Suprapubic skin (tissue), 4 donors: ENCODE measurements at regions not wholly inside any gene's neighbourhood (a gene's known extent, or its start where the extent isn't known, plus 50 kb on each side); places are given as distances from the start of the nearest gene placed in this dataset.

Experiments
- DNase-seq, 2 donors: peaks; one replicate each; pipeline ENCODE4 v3.0.0-alpha.2; 2019; ENCODE audit warnings: low spot score in 2 of 2
- H3K27ac ChIP-seq: fragments of 200-600 bp; sonication (generic); one replicate; pipeline ENCODE4 v1.5.1; 2019
- H3K27me3 ChIP-seq: fragments of 200-600 bp; sonication (generic); one replicate; pipeline ENCODE4 v1.5.1; 2019
- H3K36me3 ChIP-seq: fragments of 200-600 bp; sonication (generic); one replicate; pipeline ENCODE4 v1.5.1; 2019
- H3K4me1 ChIP-seq: fragments of 200-600 bp; sonication (generic); one replicate; pipeline ENCODE4 v1.5.1; 2019
- H3K4me3 ChIP-seq: fragments of 200-600 bp; sonication (generic); one replicate; pipeline ENCODE4 v1.5.1; 2019; ENCODE audit warnings: mild to moderate bottlenecking
- H3K9me3 ChIP-seq: fragments of 200-600 bp; sonication (generic); one replicate; pipeline ENCODE4 v1.5.1; 2019
- EP300 ChIP-seq: sonication (generic); formaldehyde crosslinking; IDR thresholded peaks from one replicate; pipeline ENCODE4 v1.6.1; 2017; ENCODE audit warnings: antibody characterized with exemption
- POLR2A ChIP-seq, 2 donors: fragments of 450-650 bp; IDR thresholded peaks; one replicate each; pipeline ENCODE4 v1.6.1; 2017; ENCODE audit warnings: antibody characterized with exemption in 2 of 2, mild to moderate bottlenecking in 2 of 2, moderate library complexity in 2 of 2
- POLR2AphosphoS5 ChIP-seq, 3 donors: sonication (generic); formaldehyde crosslinking; IDR thresholded peaks; one replicate each; pipeline ENCODE4 v1.6.1; 2017; ENCODE audit warnings: antibody characterized with exemption in 3 of 3
- WGBS: methylation state at CpG from one replicate; pipeline ENCODE4 v1.1.5; 2018; 5-methylcytosine and 5-hydroxymethylcytosine counted together
- TF ChIP-seq, protein P1 (sequence below), 2 donors: fragments of 200-600 bp in 1 of 2; fragments of 450-650 bp in 1 of 2; sonication (generic) in 1 of 2; IDR thresholded peaks; one replicate each; pipeline ENCODE4 v1.5.1; 2016 to 2019; ENCODE audit warnings: antibody characterized with exemption in 2 of 2, mild to moderate bottlenecking in 1 of 2, moderate library complexity in 1 of 2

DNA sequence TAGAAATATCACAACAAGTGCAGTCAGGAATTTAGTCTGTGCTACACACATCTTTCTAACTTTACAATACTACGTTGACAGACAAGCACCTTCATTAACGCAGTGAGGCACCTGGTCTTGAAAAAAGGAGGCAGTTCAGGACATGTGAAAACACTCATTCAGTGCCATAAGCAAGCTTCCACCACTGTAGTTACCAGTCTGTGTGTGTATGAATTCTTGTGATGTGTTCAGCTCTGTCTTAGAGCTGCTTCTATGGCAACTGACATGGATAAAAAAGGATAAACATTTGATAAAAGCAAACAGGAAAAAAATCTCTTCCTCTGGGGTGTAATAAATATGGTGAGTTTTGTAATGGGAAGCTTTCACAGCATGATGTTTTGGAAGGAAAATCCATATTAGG is 623.8 kb upstream of the NXPH2 start:
- H3K27ac ChIP-seq, result no peak overlapping the region
- H3K4me3 ChIP-seq, result no peak overlapping the region
- no peaks in the 10 kb centered on the region for H3K36me3 ChIP-seq
- no peaks in the 10 kb centered on the region for H3K27me3 ChIP-seq
- TF ChIP-seq, protein P1, sequence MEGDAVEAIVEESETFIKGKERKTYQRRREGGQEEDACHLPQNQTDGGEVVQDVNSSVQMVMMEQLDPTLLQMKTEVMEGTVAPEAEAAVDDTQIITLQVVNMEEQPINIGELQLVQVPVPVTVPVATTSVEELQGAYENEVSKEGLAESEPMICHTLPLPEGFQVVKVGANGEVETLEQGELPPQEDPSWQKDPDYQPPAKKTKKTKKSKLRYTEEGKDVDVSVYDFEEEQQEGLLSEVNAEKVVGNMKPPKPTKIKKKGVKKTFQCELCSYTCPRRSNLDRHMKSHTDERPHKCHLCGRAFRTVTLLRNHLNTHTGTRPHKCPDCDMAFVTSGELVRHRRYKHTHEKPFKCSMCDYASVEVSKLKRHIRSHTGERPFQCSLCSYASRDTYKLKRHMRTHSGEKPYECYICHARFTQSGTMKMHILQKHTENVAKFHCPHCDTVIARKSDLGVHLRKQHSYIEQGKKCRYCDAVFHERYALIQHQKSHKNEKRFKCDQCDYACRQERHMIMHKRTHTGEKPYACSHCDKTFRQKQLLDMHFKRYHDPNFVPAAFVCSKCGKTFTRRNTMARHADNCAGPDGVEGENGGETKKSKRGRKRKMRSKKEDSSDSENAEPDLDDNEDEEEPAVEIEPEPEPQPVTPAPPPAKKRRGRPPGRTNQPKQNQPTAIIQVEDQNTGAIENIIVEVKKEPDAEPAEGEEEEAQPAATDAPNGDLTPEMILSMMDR (IDR thresholded peaks at IDR 0.05), result no peak
- TF ChIP-seq EP300 (no peak), POLR2AphosphoS5 (IDR thresholded peaks at IDR 0.05) (no peak), POLR2A (IDR thresholded peaks at IDR 0.05) (no peak)
- DNase-seq, result no peak
- WGBS, result 43% methylated on average over 2 of the region's 2 CpGs
- no peaks in the 10 kb centered on the region for H3K9me3 ChIP-seq
- no peaks in the 10 kb centered on the region for H3K4me1 ChIP-seq

DNA sequence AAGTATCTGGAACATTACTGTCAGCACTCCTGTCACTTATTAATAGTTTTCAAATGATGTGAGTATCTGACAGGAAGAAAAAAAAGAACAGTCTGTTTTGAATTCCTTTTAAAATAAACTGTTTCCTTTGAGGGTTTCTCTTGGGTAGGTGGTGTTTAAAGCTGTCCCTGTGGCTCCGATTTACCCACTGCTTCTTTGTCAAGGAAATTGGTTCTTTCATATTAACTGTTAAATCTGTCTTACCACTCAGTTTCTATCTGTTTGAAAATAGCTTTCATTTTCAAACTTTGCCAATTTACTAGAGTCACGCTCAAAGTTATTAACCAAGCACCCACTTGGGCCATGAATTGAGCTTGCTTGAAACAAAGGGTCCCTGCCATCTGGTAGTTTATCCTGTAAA is 614.6 kb upstream of the NXPH2 start:
- H3K27ac ChIP-seq, result no peak overlapping the region
- no peaks in the 10 kb centered on the region for H3K9me3 ChIP-seq
- no peaks in the 10 kb centered on the region for H3K4me1 ChIP-seq
- 65% methylated on average over 2 of the region's 2 CpGs for WGBS
- H3K27me3 ChIP-seq, result no peaks in the 10 kb centered on the region
- no peak overlapping the region for H3K4me3 ChIP-seq
- DNase-seq, result no peak
- H3K36me3 ChIP-seq, result no peaks in the 10 kb centered on the region
- no peak for TF ChIP-seq POLR2AphosphoS5 (IDR thresholded peaks at IDR 0.05)
- TF ChIP-seq, protein P1 (IDR thresholded peaks at IDR 0.05), result no peak
- TF ChIP-seq EP300, result no peak
- TF ChIP-seq POLR2A (IDR thresholded peaks at IDR 0.05), result no peak

DNA sequence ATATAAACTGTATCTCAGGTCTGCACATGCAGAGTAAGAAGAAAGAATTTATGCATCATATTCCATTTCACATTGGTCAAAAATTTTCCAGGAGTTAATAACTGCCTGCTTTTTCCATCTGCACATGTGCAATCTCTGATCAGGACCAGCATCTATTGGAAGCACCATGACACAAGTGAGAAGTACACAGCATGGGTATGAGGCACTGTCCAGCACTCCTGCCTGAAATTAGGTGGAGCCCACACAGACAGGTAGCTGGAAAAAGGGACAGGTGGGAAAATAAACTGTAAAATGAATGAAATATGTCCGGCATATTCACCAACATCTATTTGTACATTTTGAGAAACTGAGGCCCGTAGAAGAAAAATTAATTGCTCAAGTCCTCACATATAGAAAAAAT is 609.2 kb upstream of the NXPH2 start:
- no peak for DNase-seq
- H3K4me1 ChIP-seq, result no peaks in the 10 kb centered on the region

DNA sequence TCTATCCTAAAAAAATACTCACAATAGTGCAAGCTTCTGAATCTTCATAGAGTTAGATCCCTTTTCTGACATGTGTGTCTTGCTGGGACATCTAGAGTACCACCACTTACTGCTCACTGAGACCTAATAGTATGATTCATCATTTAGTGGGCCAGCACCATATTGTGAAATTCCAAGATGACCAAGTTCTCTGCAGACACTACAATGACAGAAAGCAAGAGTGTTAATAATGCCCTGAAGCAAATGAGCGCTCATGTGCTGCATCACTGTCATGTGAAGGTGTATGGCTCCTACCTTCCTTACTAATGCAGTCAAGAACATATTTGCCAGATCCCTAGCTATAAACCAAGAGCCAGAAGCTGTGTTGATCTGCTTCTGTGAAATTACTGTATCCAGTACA is 606.2 kb upstream of the NXPH2 start:
- WGBS, result 94% methylated on average over 1 of the region's 1 CpG
- Histone ChIP-seq H3K27ac (no peak overlapping the region), H3K36me3 (no peaks in the 10 kb centered on the region), H3K27me3 (no peaks in the 10 kb centered on the region), H3K4me3 (no peak overlapping the region), H3K9me3 (no peaks in the 10 kb centered on the region), H3K4me1 (no peaks in the 10 kb centered on the region)
- TF ChIP-seq POLR2A (IDR thresholded peaks at IDR 0.05), result no peak
- no peak for TF ChIP-seq EP300
- TF ChIP-seq, protein P1 (IDR thresholded peaks at IDR 0.05), result no peak
- no peak for TF ChIP-seq POLR2AphosphoS5 (IDR thresholded peaks at IDR 0.05)
- no peak for DNase-seq

More for the DNA sequence above, 609.2 kb upstream of the NXPH2 start:
- 96% methylated on average over 2 of the region's 2 CpGs for WGBS
- Histone ChIP-seq H3K4me3 (no peak overlapping the region), H3K27ac (no peak overlapping the region), H3K27me3 (no peaks in the 10 kb centered on the region), H3K36me3 (no peaks in the 10 kb centered on the region), H3K9me3 (no peaks in the 10 kb centered on the region)
- TF ChIP-seq EP300, result no peak
- TF ChIP-seq POLR2A (IDR thresholded peaks at IDR 0.05), result no peak
- no peak for TF ChIP-seq POLR2AphosphoS5 (IDR thresholded peaks at IDR 0.05)
- TF ChIP-seq, protein P1 (IDR thresholded peaks at IDR 0.05), result no peak

DNA sequence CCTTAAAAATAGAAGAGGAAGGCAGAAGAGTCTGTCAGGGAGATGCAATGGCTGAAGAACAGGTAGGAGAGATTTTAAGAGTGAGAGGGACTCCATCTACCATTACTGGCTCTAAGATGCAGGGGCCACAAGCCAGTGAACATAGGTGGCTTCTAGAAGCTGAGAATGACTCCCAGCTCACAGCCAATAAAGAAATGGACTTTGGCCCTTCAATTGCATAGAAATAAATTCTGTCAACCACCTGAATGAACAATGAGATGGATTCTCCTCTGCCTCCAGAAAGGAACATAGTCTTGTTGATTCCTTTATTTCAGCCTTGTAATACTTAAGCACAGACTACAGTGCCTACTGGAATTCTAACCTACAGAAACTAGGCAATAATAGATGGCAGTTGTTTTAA is 603.3 kb upstream of the NXPH2 start:
- Histone ChIP-seq H3K36me3 (no peaks in the 10 kb centered on the region), H3K27ac (no peak overlapping the region), H3K9me3 (no peaks in the 10 kb centered on the region), H3K4me3 (no peak overlapping the region), H3K27me3 (no peaks in the 10 kb centered on the region), H3K4me1 (no peaks in the 10 kb centered on the region)
- no peak for DNase-seq
- TF ChIP-seq POLR2A (IDR thresholded peaks at IDR 0.05), result no peak
- TF ChIP-seq, protein P1 (IDR thresholded peaks at IDR 0.05), result no peak
- TF ChIP-seq POLR2AphosphoS5 (IDR thresholded peaks at IDR 0.05), result no peak
- TF ChIP-seq EP300, result no peak
